H1 (cell line): ENCODE measurements at regions not wholly inside any gene's neighbourhood (a gene's known extent, or its start where the extent isn't known, plus 50 kb on each side); places are given as distances from the start of the nearest gene placed in this dataset.

ENCODE experiments used
- CTCF ChIP-seq, 3 experiments: IDR thresholded peaks; 1 replicate in 2 of 3; 2 replicates in 1 of 3; pipeline versions ENCODE4 v1.5.1 to v1.6.1; 2011; ENCODE audit warnings: low read length in 3 of 3, mild to moderate bottlenecking in 3 of 3, inconsistent platforms in 2 of 3, low read depth in 1 of 3, moderate library complexity in 1 of 3; ENCODE audit not compliant: insufficient read depth in 1 of 3; ENCODE audit errors: control extremely low read depth in 1 of 3
- JUN ChIP-seq: IDR thresholded peaks from 2 replicates; pipeline ENCODE4 v1.6.1; 2011; ENCODE audit warnings: low read depth, mild to moderate bottlenecking, improper control_type of control experiment, low read length
- KDM1A ChIP-seq: fragments of 200-600, 300-600 bp; sonication (generic); IDR thresholded peaks from 2 replicates; pipeline ENCODE4 v1.7.1; 2016; ENCODE audit warnings: mild to moderate bottlenecking, low read length, borderline replicate concordance

DNA sequence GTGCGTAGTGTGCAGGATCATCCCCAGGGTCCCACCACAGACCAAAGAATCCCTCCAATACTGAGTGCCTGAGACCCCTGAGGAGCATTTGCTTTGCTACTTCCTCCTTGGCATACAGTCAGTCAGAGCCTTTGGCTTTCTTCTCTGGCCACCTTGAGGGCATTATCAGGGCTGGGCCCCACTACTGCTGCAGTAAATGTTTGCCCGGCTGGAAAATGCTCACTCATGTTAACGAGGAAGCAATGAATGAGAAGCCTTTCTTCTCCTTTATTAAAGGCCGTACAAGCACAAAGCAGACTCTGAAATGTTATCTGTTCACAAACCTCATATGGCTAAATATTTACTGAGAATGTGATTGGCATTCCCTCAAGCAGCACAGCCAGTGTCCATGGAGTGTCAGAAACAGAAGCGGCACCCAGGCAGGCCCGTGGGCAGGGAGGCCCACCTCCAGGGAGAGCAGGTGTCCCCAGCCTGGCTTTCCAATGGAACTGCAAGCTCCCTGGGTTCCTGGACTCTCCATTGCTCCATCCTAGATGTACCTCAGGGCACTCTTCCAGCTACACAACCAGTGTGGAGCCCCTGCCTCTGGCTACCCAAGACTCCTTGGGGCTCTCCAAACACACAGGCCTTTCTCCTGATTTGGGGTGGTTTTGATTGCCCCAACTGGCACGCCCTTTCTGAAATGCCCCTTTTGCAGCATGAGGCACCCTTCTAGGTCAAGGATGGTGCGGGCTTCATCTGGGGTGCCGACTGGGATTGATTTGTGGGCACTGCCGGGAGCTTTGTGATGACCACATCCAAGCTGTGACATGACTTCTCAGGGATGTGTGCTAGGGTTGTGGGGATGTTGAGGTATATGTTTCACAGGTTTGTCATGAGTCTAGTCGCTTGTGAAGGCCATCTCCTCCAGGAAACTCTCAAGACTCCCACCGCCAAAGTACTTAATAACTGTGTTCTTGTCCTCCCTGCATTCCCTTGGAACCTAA is 195.6 kb downstream of the FAM43A start:
- TF ChIP-seq JUN (no peak), CTCF (IDR thresholded peaks at IDR 0.05; ENCODE audit: control extremely low read depth in 1 of 3, insufficient read depth in 1 of 3, low read depth in 1 of 3, low read length in 3 of 3) (no peak), KDM1A (no peak)
